HG03432 (cell line): ENCODE measurements at regions not wholly inside any gene's neighbourhood (a gene's known extent, or its start where the extent isn't known, plus 50 kb on each side); places are given as distances from the start of the nearest gene placed in this dataset.
"Not testable (repeated sequence)": the region's sequence is repeated elsewhere in the genome, so short reads cannot be mapped to it uniquely, and the experiment has no call there.

ENCODE experiments used
- ATAC-seq: cut with Tn5 transposase; IDR thresholded peaks from one replicate; pipeline ENCODE4 v1.9.1; 2021; ENCODE audit warnings: mild to moderate bottlenecking, moderate library complexity; ENCODE audit not compliant: unreplicated experiment

DNA sequence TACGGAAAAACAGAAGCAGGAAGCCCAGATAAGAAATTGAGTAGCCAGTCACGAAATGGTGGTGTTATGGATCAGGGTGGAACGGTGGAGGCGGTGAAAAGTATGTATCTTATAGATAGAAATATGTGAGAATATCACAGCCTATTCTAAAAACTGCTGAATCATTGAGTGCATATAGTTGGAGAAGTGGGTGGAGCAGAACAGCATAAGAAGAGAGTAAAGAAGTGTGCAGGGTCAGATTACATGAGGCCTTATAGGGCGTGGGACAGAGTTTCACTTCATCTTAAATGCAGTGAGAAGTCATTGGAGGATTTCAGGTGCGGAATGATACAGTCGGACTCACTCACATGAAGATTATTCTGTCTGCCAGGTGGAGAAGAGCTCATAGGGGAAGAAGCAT, 293.1 kb downstream of the TRIML1 start:
- ATAC-seq: no peak

DNA sequence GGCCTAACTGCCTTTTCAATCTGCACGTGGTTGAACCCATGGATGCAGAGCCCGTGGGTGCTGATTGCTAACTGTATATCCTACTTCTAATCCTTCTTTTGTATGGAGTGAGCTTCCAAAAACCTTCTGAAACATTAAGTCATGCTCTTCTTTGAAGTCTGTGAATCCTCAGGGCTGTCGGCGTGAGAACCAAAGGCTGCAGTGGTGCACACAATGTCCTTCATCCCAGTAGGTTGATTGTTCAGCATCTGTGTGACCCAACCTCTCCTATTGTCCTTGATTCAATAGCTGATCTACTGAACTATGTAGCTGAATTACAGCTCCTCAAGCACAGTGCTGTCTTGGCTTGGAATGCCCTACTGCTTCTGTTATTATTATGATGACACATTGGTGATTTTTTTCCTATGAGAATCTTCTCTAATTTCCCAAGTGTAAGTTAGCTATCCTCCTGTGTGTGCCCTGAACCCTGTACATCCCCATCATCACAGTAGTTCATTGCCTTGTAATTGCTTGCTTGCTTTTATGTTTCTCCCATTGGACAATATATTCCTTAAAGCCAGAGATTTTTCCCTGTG, 294.6 kb downstream of the TRIML1 start:
- ATAC-seq: no peak

DNA sequence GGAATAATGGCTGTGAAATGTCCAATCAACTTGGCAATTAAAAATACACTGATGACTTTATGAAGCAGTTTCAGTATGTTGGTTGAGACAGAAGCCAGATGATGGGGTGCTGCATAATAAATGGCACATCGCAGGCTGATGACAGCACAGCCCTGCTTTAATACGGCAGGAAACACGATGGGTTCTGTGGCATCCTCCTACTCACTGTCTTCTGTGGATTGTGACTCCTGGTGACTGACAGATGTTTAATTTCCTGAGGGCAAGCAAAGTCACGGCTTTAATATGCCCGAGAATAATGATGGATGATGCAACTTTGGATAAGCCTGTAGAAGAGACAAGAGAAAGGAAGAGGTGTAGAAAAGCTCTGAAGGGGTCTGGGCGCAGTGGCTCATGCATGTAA, 295.4 kb downstream of the TRIML1 start:
- ATAC-seq: no peak

DNA sequence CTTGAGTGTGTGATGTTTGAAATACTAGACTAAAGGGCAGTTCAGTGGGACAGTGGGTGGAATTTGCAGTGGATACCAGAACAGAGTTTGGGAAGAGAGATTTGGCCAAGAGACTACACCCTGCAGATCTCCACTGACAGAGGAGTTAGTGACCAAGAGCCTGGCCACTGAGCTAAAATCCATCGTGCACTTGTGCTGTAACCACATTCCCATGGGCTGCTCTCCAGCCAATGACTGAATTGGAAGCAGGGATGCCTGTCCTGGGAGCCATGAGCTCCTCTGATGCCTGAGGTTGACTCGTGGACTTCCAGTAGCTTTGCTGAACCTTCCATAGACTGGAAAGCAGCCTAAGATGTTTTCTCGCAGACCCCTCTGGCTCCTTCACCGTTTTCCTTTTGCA, 296.1 kb downstream of the TRIML1 start:
- no peak for ATAC-seq

DNA sequence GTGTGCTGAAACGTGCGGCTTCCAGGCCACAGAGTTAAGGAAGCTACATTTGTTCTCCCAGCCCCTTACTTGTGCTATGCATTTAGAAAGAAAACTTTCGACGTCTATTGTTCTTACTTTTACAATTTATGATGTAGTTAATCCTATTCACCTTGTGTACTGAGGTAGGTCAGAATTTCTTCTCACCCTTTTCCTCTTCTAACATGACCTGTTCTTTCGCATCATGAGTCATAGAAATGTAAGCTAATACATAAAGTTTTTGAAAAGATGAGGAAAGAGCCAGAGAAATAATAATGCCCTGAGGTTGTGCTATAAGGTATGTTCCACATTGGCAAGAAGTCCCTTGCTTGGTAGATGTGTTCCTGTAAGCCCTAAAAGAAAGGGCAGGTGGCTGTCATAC, 298.3 kb downstream of the TRIML1 start:
- ATAC-seq: no peak

DNA sequence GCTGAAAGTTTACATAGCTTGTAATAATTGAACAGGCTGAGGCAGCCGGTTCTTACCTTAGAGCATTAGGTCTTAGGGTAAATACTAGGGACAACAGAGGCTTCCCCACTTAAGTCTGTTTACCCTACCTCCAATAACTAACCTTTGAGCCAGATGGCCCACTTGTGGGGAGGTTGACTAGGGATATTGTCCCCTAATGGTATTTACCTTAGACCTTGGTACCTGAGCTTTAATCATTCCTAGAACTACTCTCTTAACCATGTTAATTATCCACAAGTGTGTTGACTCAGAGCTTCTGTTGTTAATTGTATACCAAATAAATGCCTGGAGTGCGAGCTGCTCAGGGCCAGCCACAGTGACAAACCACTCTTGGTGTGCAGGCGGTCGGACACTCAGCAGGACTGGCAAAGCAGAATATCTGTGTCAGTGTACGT, 299.2 kb downstream of the TRIML1 start:
- not testable (repeated sequence) for ATAC-seq

DNA sequence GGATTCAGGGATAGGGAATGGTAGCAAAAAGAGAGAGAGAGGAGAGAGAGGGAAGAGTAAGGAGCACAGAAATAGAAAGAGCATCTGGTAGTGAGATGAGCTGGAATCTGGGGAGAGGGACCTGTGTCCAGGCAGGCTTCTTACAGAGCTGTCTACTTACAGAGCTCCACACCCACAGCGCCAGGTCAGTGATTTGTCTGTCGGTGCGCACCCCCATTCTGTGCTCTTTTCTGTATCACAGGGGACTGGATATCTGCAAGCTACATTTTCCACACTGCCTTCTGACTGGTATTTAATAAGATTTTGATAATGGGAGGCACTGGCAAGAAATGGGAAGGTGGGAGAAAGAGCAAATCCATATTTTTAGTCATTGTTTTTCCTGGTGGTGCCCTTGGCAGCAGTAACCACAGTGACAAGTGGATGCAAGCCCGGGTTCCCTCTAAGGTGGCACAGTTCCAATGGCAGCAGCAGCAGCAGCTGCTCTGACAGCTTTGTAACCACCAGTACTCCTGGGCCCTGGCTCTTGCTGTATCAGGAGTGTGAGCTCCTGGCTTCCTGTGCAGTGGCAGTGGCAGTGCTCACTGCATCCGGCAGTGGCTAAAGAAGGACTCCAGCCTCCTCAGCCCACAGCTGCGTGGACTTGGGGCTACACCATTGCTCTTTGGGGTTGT, 300.5 kb downstream of the TRIML1 start:
- ATAC-seq: no peak

- ATAC-seq: no peak
Observed at GRCh38 chr4:188444500-188444899, 305.3 kb downstream of the TRIML1 start.

- not testable (repeated sequence) for ATAC-seq
Observed at GRCh38 chr4:188448996-188449395, 309.8 kb downstream of the TRIML1 start.

- no peak for ATAC-seq
Observed at GRCh38 chr4:188450571-188450970, 311.3 kb downstream of the TRIML1 start.

DNA sequence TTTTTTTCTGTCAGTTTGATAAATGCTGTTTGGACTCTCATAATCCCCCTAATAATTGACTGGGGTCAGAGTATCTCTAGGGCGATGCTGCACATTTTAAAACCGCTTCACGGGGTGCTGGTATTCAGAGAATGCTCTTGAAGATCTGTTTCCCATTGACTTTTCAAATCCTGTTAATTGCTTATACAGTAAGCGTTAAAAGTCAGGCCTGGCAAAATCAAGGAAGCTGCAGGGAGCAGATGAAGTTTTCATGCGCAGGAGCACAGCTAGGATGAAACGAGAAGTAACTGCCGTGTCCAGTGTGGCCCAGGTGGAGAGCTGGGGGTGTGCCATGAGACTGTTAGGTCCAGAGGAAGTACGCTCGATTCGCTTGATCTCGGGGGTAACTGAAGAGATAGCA, 312.9 kb downstream of the TRIML1 start:
- ATAC-seq: no peak

DNA sequence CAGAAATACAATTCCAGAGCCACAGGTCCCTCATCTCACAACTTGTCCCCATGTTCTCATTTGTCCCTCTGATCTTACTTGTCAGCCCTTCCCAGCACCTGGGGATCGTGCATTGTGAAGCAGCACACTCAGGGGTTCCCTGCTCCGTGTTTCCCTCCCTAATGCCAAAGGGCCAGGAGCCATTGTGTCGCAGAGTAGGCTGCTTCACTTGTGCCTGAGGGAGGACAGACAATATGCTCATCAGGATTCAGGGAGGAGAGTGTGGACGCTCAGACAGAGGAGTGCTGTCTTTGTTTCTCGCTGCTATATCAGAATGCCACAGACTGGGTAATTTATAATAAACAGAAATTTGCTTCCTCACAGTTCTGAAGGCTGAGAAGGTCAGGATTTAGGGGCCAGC, 315.3 kb downstream of the TRIML1 start:
- no peak for ATAC-seq

DNA sequence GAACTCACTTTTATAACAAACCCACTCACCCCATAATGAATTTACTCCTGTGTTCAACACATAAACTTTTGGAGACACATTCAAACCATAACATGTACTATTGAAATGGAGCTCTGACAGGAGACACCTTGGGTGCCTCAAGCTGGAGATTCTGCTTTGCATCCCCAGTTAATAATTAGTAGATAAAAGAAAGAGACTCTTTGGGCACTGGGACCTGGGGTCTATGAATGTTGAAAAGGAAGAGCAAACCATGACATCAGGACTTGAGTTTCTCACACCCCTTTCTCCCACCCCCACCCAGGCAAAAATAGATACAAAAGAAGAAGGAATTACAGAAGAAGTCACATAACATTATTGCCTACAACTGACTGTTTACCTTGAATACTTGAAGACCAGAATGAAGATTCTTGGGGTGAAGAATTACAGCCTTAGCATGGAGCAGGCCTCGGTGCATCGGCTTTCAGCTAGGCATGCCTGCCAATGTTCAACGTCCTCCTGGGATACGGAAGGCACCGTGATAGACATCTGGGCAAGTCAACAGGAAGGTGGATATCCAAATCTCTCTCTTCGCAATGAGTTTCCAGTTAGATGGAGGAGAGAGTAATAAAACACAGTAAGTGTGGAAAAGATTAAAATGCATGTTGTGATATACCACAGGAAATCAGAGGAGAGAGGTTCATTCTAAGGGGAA, 316.0 kb downstream of the TRIML1 start:
- no peak for ATAC-seq

- no peak for ATAC-seq
Observed at GRCh38 chr4:188459381-188459780, 320.1 kb downstream of the TRIML1 start.

GRCh38 chr4:188463909-188464308, 324.7 kb downstream of the TRIML1 start:
- ATAC-seq: no peak

GRCh38 chr4:188466001-188466400, 326.8 kb downstream of the TRIML1 start:
- ATAC-seq: no peak

GRCh38 chr4:188484256-188484655, 345.0 kb downstream of the TRIML1 start:
- no peak for ATAC-seq

- ATAC-seq: no peak
Observed at GRCh38 chr4:188485906-188486305, 346.7 kb downstream of the TRIML1 start.

DNA sequence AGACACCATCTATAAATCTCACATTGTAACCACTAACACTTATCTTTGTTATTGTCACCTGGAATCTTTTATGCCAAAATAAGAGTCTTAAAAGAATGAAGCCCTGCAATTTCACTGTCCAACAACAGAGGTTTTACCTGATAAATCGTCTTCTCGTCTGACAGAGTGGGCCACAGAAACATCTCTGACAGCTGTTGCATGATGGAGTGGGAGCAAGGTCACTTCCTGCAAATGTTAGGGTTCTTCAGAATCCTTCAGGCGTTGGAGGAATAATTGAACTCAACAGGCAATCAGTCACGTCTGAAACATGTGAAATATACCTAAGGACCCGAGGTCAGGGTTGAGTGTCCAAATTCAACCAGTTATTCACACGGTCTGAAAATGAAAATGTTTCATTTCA, 353.6 kb downstream of the TRIML1 start:
- no peak for ATAC-seq

DNA sequence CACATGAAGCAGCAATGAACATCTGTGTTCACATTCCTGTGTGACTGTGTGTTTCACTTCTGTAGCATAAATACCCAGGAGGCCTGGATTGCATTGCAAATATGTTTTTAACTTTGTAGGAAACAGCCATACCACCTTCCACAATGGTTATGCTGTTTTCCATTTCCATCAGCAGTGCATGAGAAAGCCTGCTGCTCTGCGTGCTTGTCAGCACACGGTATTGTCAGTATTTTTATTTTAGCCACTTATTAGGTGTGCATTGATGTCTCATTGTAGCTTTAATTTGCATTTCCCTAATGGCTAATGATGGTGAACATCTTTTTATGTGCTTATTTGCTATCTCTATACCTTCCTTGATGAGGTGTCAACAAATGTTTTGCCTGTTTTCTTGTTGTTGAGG, 355.9 kb downstream of the TRIML1 start:
- ATAC-seq: no peak

DNA sequence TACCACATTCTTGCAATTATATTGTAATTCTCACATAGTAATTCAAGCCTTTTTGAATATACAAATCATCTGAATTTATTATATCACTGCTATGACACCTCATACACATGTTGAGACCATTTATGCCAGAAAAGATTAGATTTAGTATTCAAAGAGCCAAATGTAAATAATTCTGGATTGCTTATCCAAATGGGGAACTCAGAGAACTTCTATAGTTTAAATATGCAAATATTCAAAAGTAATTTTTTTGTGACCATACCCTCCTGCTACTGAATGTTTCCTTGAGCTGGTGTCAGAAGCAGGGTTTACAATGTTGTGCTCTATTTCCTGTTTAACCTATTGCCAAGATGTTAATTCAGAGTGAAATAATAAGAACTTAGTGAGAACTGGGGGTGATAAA, 372.2 kb downstream of the TRIML1 start:
- no peak for ATAC-seq

- no peak for ATAC-seq
Observed at GRCh38 chr4:188532751-188533150, 393.5 kb downstream of the TRIML1 start.
